HCT116 (cell line): ENCODE measurements at regions not wholly inside any gene's neighbourhood (a gene's known extent, or its start where the extent isn't known, plus 50 kb on each side); places are given as distances from the start of the nearest gene placed in this dataset.

ENCODE experiments used
- ATAC-seq: fragments of 200-7000 bp; cut with Tn5 transposase; 2 replicates; pipeline ENCODE4 v1.9.1; 2020; ENCODE audit warnings: mild to moderate bottlenecking, moderate library complexity
- BruUV-seq: library from RNA; stranded (reverse); fragments of 400-500 nt; replicated peaks from 2 replicates; lab custom pipeline; 2021; lab: Mats Ljungman, UMichigan
- CTCF ChIA-PET: fragments of 300-600 bp; sonication (Branson Sonifier 250); formaldehyde crosslinking; loops from one replicate; lab custom pipeline; 2021; ENCODE audit warnings: antibody characterized with exemption; lab: Charles Lee
- POLR2A ChIA-PET: fragments of 300-600, 350-600 bp; sonication (Branson Sonifier 250); formaldehyde crosslinking; loops from one replicate; lab custom pipeline; 2021; ENCODE audit warnings: antibody characterized with exemption; lab: Charles Lee
- RAD21 ChIA-PET, 2 experiments: fragments of 300-600 bp; sonication (Branson Sonifier 250); formaldehyde crosslinking; loops; one replicate each; lab custom pipeline; 2023; ENCODE audit warnings: low total read pairs in 2 of 2; ENCODE audit not compliant: uncharacterized antibody in 2 of 2, unreplicated experiment in 2 of 2, low non-redundant PET in 1 of 2; lab: Charles Lee
- DNase-seq: peaks from one replicate; pipeline ENCODE4 v3.0.0-alpha.2; 2010; ENCODE audit warnings: low read depth, low spot score
- H2AFZ ChIP-seq: fragments of 200-600 bp; shearing (Covaris generic), sonication (generic); 2 replicates; pipeline ENCODE4 v1.6.1; 2017; ENCODE audit warnings: low read depth, mixed run types, mixed read lengths, antibody characterized with exemption, low read length; ENCODE audit not compliant: poor library complexity, severe bottlenecking
- H3K27ac ChIP-seq: 2 replicates; pipeline ENCODE4 v1.5.1; 2012; ENCODE audit warnings: low read depth, low read length
- H3K27me3 ChIP-seq: fragments of 200-600 bp; sonication (generic); 2 replicates; pipeline ENCODE4 v1.6.1; 2016; ENCODE audit warnings: mixed run types, low read length, mixed read lengths; ENCODE audit not compliant: insufficient read depth
- H3K36me3 ChIP-seq, 2 experiments: fragments of 200-500 bp in 1 of 2; fragments of 200-600 bp in 1 of 2; sonication (Bioruptor generic) in 1 of 2; sonication (generic) in 1 of 2; 2 replicates each; pipeline versions ENCODE4 v1.5.1 to v1.6.1; 2014 to 2016; ENCODE audit warnings: low read length in 2 of 2, inconsistent platforms in 1 of 2, mixed read lengths in 1 of 2, mixed run types in 1 of 2; ENCODE audit not compliant: insufficient read depth in 2 of 2, control insufficient read depth in 1 of 2
- H3K4me1 ChIP-seq, 2 experiments: fragments of 200-600 bp in 1 of 2; sonication (generic) in 1 of 2; 2 replicates each; pipeline versions ENCODE4 v1.5.1 to v1.6.1; 2012 to 2017; ENCODE audit warnings: low read length in 2 of 2, inconsistent platforms in 1 of 2, mild to moderate bottlenecking in 1 of 2, mixed read lengths in 1 of 2, mixed run types in 1 of 2, moderate library complexity in 1 of 2; ENCODE audit not compliant: insufficient read depth in 2 of 2, control insufficient read depth in 1 of 2
- H3K4me2 ChIP-seq: fragments of 200-600 bp; sonication (generic); 2 replicates; pipeline ENCODE4 v1.6.1; 2017; ENCODE audit warnings: mixed run types, low read length, mixed read lengths
- H3K4me3 ChIP-seq, 2 experiments: fragments of 200-600 bp in 1 of 2; sonication (generic) in 1 of 2; replicated peaks in 1 of 2; 2 replicates each; pipeline ENCODE4 v1.5.1; 2011 to 2016; ENCODE audit warnings: low read length in 2 of 2, control low read depth in 1 of 2, low read depth in 1 of 2, mild to moderate bottlenecking in 1 of 2, mixed read lengths in 1 of 2, mixed run types in 1 of 2
- H3K79me2 ChIP-seq: fragments of 200-600 bp; sonication (generic); 2 replicates; pipeline ENCODE4 v1.6.1; 2017; ENCODE audit warnings: mild to moderate bottlenecking, mixed run types, low read length, moderate library complexity, mixed read lengths; ENCODE audit not compliant: insufficient read depth
- H3K9ac ChIP-seq: fragments of 200-600 bp; sonication (generic); 2 replicates; pipeline ENCODE4 v1.6.1; 2016; ENCODE audit warnings: low read length, mixed read lengths
- H3K9me2 ChIP-seq: fragments of 200-600 bp; sonication (generic), shearing (Covaris generic); 2 replicates; pipeline ENCODE4 v1.6.1; 2017; ENCODE audit warnings: mixed run types, mild to moderate bottlenecking, moderate library complexity; ENCODE audit not compliant: insufficient read depth
- H3K9me3 ChIP-seq, 2 experiments: fragments of 200-500 bp in 1 of 2; fragments of 200-600 bp in 1 of 2; sonication (Bioruptor generic) in 1 of 2; sonication (generic) in 1 of 2; 2 replicates each; pipeline ENCODE4 v1.6.1; 2014 to 2017; ENCODE audit warnings: low read length in 2 of 2, mixed read lengths in 2 of 2, inconsistent platforms in 1 of 2, low read depth in 1 of 2, mild to moderate bottlenecking in 1 of 2, mixed run types in 1 of 2, moderate library complexity in 1 of 2; ENCODE audit not compliant: control insufficient read depth in 1 of 2, insufficient read depth in 1 of 2
- H4K20me1 ChIP-seq: fragments of 200-600 bp; sonication (generic), shearing (Covaris generic); 2 replicates; pipeline ENCODE4 v1.6.1; 2017; ENCODE audit warnings: mixed run types, mild to moderate bottlenecking, moderate library complexity; ENCODE audit not compliant: insufficient read depth
- CEBPB ChIP-seq: IDR thresholded peaks from 2 replicates; pipeline ENCODE4 v1.6.1; 2012; ENCODE audit warnings: low read depth
- EGR1 ChIP-seq: IDR thresholded peaks from 2 replicates; pipeline ENCODE4 v1.6.1; 2012; ENCODE audit warnings: low read depth
- FOSL1 ChIP-seq: IDR thresholded peaks from 2 replicates; pipeline ENCODE4 v1.6.1; 2012; ENCODE audit warnings: low read depth
- POLR2A ChIP-seq: IDR thresholded peaks from 2 replicates; pipeline ENCODE4 v1.7.0; 2011; ENCODE audit warnings: borderline replicate concordance; ENCODE audit not compliant: insufficient read depth, insufficient read length; ENCODE audit errors: extremely low read depth
- RAD21 ChIP-seq: IDR thresholded peaks from 2 replicates; pipeline ENCODE4 v1.6.1; 2012; ENCODE audit warnings: low read depth, mild to moderate bottlenecking
- SRF ChIP-seq: IDR thresholded peaks from 2 replicates; pipeline ENCODE4 v1.6.1; 2012; ENCODE audit warnings: low read depth
- YY1 ChIP-seq: IDR thresholded peaks from 2 replicates; pipeline ENCODE4 v1.6.1; 2011; ENCODE audit warnings: low read length, low read depth, moderate library complexity, mild to moderate bottlenecking; ENCODE audit not compliant: insufficient replicate concordance; ENCODE audit errors: extremely low read depth
- intact Hi-C: fragments of 100-400 bp; cut with micrococcal nuclease; formaldehyde crosslinking; loops from 2 replicates; pipeline ENCODE4 v1.10.0; 2022
- TF ChIP-seq, protein P1 (sequence below): IDR thresholded peaks from 2 replicates; pipeline ENCODE4 v1.6.1; 2011; ENCODE audit warnings: mild to moderate bottlenecking, low read length, moderate library complexity; ENCODE audit not compliant: insufficient replicate concordance; ENCODE audit errors: extremely low read depth
- TF ChIP-seq, protein P2 (sequence below), 3 experiments: fragments of 200-600 bp in 1 of 3; sonication (generic) in 1 of 3; IDR thresholded peaks in 2 of 3; conservative IDR thresholded peaks in 1 of 3; 2 replicates each; pipeline ENCODE4 v1.5.1; 2012 to 2017; ENCODE audit warnings: low read depth in 2 of 3, low read length in 2 of 3, antibody characterized with exemption in 1 of 3, borderline replicate concordance in 1 of 3, control low read depth in 1 of 3, mild to moderate bottlenecking in 1 of 3, mixed read lengths in 1 of 3, mixed run types in 1 of 3, moderate library complexity in 1 of 3; ENCODE audit not compliant: insufficient read depth in 1 of 3
- TF ChIP-seq, protein P3 (sequence below): IDR thresholded peaks from 2 replicates; pipeline ENCODE4 v1.6.1; 2012

DNA sequence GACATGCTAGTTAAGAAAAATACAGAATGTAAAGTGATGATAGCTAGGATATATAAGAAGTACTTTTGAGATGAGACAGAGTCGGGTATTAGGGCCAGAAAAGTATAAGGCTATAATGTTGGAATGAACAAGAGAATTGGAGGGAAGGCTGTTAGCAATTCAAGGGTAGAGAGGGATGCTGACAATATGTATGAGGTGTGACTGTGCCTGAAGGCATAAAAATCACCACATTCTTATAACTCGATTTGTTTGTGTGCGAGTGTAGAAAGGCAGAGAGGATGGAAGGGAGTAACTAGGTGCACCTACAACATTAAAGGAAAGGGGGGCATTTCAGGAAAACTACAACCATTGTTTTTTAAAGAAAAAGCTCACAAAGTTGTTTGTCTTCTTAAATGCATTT is 86.0 kb downstream of the FAT4 start:
- intact Hi-C loops = no loop called here
- POLR2A ChIA-PET = no interaction called here
- CTCF ChIA-PET = no interaction called here
- no peak overlapping the region for H3K4me3 ChIP-seq
- H3K9ac ChIP-seq = no peak overlapping the region
- no peak overlapping the region for H2AFZ ChIP-seq
- H3K79me2 ChIP-seq = no peaks in the 10 kb centered on the region
- no peak overlapping the region for H3K4me2 ChIP-seq
- no peaks in the 10 kb centered on the region for H3K9me3 ChIP-seq
- RAD21 ChIA-PET = no interaction called here
- BruUV-seq = no TSS peak
- H3K27ac ChIP-seq = no peak overlapping the region
- no peaks in the 10 kb centered on the region for H3K36me3 ChIP-seq
- no peaks in the 10 kb centered on the region for H3K4me1 ChIP-seq
- no peak for ATAC-seq
- no peaks in the 10 kb centered on the region for H4K20me1 ChIP-seq
- no peak for TF ChIP-seq EGR1
- no peak for TF ChIP-seq YY1
- no peak for TF ChIP-seq CEBPB
- no peak for TF ChIP-seq SRF
- TF ChIP-seq, protein P1, sequence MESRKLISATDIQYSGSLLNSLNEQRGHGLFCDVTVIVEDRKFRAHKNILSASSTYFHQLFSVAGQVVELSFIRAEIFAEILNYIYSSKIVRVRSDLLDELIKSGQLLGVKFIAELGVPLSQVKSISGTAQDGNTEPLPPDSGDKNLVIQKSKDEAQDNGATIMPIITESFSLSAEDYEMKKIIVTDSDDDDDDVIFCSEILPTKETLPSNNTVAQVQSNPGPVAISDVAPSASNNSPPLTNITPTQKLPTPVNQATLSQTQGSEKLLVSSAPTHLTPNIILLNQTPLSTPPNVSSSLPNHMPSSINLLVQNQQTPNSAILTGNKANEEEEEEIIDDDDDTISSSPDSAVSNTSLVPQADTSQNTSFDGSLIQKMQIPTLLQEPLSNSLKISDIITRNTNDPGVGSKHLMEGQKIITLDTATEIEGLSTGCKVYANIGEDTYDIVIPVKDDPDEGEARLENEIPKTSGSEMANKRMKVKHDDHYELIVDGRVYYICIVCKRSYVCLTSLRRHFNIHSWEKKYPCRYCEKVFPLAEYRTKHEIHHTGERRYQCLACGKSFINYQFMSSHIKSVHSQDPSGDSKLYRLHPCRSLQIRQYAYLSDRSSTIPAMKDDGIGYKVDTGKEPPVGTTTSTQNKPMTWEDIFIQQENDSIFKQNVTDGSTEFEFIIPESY = no peak
- TF ChIP-seq, protein P2, sequence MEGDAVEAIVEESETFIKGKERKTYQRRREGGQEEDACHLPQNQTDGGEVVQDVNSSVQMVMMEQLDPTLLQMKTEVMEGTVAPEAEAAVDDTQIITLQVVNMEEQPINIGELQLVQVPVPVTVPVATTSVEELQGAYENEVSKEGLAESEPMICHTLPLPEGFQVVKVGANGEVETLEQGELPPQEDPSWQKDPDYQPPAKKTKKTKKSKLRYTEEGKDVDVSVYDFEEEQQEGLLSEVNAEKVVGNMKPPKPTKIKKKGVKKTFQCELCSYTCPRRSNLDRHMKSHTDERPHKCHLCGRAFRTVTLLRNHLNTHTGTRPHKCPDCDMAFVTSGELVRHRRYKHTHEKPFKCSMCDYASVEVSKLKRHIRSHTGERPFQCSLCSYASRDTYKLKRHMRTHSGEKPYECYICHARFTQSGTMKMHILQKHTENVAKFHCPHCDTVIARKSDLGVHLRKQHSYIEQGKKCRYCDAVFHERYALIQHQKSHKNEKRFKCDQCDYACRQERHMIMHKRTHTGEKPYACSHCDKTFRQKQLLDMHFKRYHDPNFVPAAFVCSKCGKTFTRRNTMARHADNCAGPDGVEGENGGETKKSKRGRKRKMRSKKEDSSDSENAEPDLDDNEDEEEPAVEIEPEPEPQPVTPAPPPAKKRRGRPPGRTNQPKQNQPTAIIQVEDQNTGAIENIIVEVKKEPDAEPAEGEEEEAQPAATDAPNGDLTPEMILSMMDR (IDR thresholded peaks at IDR 0.05 in 2 of 3, conservative IDR thresholded peaks at IDR 0.05 in 1 of 3; ENCODE audit: borderline replicate concordance in 1 of 3, insufficient read depth in 1 of 3, low read depth in 2 of 3, low read length in 2 of 3) = no peak
- no peak for TF ChIP-seq RAD21
- no peak for TF ChIP-seq FOSL1
- TF ChIP-seq POLR2A = no peak
- TF ChIP-seq, protein P3, sequence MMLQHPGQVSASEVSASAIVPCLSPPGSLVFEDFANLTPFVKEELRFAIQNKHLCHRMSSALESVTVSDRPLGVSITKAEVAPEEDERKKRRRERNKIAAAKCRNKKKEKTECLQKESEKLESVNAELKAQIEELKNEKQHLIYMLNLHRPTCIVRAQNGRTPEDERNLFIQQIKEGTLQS = no peak
- TF ChIP-seq, all 23 proteins: peak for 0
- H3K27me3 ChIP-seq = no peaks in the 10 kb centered on the region
- no peak for DNase-seq
- H3K9me2 ChIP-seq = no peaks in the 10 kb centered on the region; the same call in 1 of the 2 replicates
